ENCODE measurements at regions not wholly inside any gene's neighbourhood (a gene's known extent, or its start where the extent isn't known, plus 50 kb on each side); places are given as distances from the start of the nearest gene placed in this dataset.

- Histone ChIP-seq H3K4me2 (no peak overlapping the region), H3K4me1 (no peaks in the 10 kb centered on the region), H3K4me3 (no peak overlapping the region), H3K9me3 (no peaks in the 10 kb centered on the region), H3K27ac (no peak overlapping the region)
- CTCF ChIA-PET, result no interaction called here
- TF ChIP-seq CHD2 (IDR thresholded peaks at IDR 0.05; ENCODE audit: low read length, partially characterized antibody) (no peak), MYC (IDR thresholded peaks at IDR 0.05; ENCODE audit: borderline replicate concordance, low read length) (no peak), FOSL2 (IDR thresholded peaks at IDR 0.05) (no peak), FOSL2 (CRISPR knock-in tag; IDR thresholded peaks at IDR 0.05) (no peak), RAD21 (conservative IDR thresholded peaks at IDR 0.05 in 1 of 2, IDR thresholded peaks at IDR 0.05 in 1 of 2) (no peak), ZSCAN20 (CRISPR knock-in tag; IDR thresholded peaks at IDR 0.05) (no peak), MAZ (IDR thresholded peaks at IDR 0.05; ENCODE audit: borderline replicate concordance, low read depth, low read length) (no peak), RNF2 (IDR thresholded peaks at IDR 0.05; ENCODE audit: borderline replicate concordance, low read depth) (no peak), RFX5 (IDR thresholded peaks at IDR 0.05) (no peak), ELK1 (IDR thresholded peaks at IDR 0.05; ENCODE audit: low read depth, low read length) (no peak), ATOH8 (CRISPR knock-in tag; IDR thresholded peaks at IDR 0.05; ENCODE audit: low read depth) (no peak), SREBF2 (IDR thresholded peaks at IDR 0.05) (no peak), HEYL (CRISPR knock-in tag; IDR thresholded peaks at IDR 0.05) (no peak)
- 2% methylated on average over 2 of the region's 2 CpGs for WGBS (ENCODE audit: missing lambda C conversion rate)
- no peak for ATAC-seq
- POLR2A ChIA-PET, result no interaction called here
- FAIRE-seq, result no peak
- no peak for DNase-seq (ENCODE audit: low read depth in 1 of 2, low spot score in 1 of 2)
Measured at GRCh38 chr3:74387111-74387735, 227.2 kb downstream of the CNTN3 start.

GRCh38 chr3:74384159-74384558 is 230.3 kb downstream of the CNTN3 start:
- H3K4me2 ChIP-seq, result no peak overlapping the region
- ATAC-seq, result no peak
- no peak overlapping the region for H3K27ac ChIP-seq
- TF ChIP-seq HDAC2 (IDR thresholded peaks at IDR 0.05) (no peak), KDM5A (IDR thresholded peaks at IDR 0.05) (no peak), PHF8 (IDR thresholded peaks at IDR 0.05; ENCODE audit: borderline replicate concordance, low read depth) (no peak), SREBF2 (IDR thresholded peaks at IDR 0.05) (no peak), EHF (CRISPR knock-in tag; IDR thresholded peaks at IDR 0.05) (no peak), GATA3 (IDR thresholded peaks at IDR 0.05; ENCODE audit: borderline replicate concordance) (no peak), RNF2 (IDR thresholded peaks at IDR 0.05; ENCODE audit: borderline replicate concordance, low read depth) (no peak), CEBPB (IDR thresholded peaks at IDR 0.05) (no peak), HOXA7 (CRISPR knock-in tag; IDR thresholded peaks at IDR 0.05) (no peak), ZSCAN20 (CRISPR knock-in tag; IDR thresholded peaks at IDR 0.05) (no peak), NFE2L2 (conservative IDR thresholded peaks at IDR 0.05; ENCODE audit: low read length) (no peak), CTCF (IDR thresholded peaks at IDR 0.05) (no peak), CHD4 (IDR thresholded peaks at IDR 0.05; ENCODE audit: borderline replicate concordance) (no peak), POLR2A (IDR thresholded peaks at IDR 0.05; ENCODE audit: low read length) (no peak), FOSL2 (IDR thresholded peaks at IDR 0.05) (no peak), FOSL2 (CRISPR knock-in tag; IDR thresholded peaks at IDR 0.05) (no peak), HEYL (CRISPR knock-in tag; IDR thresholded peaks at IDR 0.05) (no peak), REST (IDR thresholded peaks at IDR 0.05) (no peak)
- TF ChIP-seq, protein P1, sequence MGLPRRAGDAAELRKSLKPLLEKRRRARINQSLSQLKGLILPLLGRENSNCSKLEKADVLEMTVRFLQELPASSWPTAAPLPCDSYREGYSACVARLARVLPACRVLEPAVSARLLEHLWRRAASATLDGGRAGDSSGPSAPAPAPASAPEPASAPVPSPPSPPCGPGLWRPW (IDR thresholded peaks at IDR 0.05), result no peak
- TF ChIP-seq, protein P2, sequence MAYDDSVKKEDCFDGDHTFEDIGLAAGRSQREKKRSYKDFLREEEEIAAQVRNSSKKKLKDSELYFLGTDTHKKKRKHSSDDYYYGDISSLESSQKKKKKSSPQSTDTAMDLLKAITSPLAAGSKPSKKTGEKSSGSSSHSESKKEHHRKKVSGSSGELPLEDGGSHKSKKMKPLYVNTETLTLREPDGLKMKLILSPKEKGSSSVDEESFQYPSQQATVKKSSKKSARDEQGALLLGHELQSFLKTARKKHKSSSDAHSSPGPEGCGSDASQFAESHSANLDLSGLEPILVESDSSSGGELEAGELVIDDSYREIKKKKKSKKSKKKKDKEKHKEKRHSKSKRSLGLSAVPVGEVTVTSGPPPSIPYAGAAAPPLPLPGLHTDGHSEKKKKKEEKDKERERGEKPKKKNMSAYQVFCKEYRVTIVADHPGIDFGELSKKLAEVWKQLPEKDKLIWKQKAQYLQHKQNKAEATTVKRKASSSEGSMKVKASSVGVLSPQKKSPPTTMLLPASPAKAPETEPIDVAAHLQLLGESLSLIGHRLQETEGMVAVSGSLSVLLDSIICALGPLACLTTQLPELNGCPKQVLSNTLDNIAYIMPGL (CRISPR knock-in tag; IDR thresholded peaks at IDR 0.05; ENCODE audit: borderline replicate concordance), result no peak
- CTCF ChIA-PET, result no interaction called here
- no peak for FAIRE-seq
- DNase-seq (ENCODE audit: low read depth in 1 of 2, low spot score in 1 of 2), result no peak
- no peaks in the 10 kb centered on the region for H3K9me3 ChIP-seq
- H3K4me3 ChIP-seq, result no peak overlapping the region
- POLR2A ChIA-PET, result no interaction called here
- no peaks in the 10 kb centered on the region for H3K4me1 ChIP-seq
- 31% methylated on average over 4 of the region's 4 CpGs for WGBS (ENCODE audit: missing lambda C conversion rate)
